K562 (cell line): ENCODE measurements at regions not wholly inside any gene's neighbourhood (a gene's known extent, or its start where the extent isn't known, plus 50 kb on each side); places are given as distances from the start of the nearest gene placed in this dataset.

Source experiments
- BCOR ChIP-seq: fragments of 450-650 bp; IDR thresholded peaks from 2 replicates; pipeline ENCODE4 v1.6.1; 2016
- ETS1 ChIP-seq: conservative IDR thresholded peaks from 2 replicates; pipeline ENCODE4 v1.6.1; 2011; ENCODE audit warnings: low read depth, mild to moderate bottlenecking, low read length; ENCODE audit not compliant: control insufficient read depth
- ILF3 ChIP-seq: fragments of 450-650 bp; IDR thresholded peaks from 2 replicates; pipeline ENCODE4 v1.6.1; 2018; ENCODE audit warnings: antibody characterized with exemption, mild to moderate bottlenecking, moderate library complexity, borderline replicate concordance
- MGA ChIP-seq: fragments of 450-650 bp; IDR thresholded peaks from 2 replicates; pipeline ENCODE4 v1.6.1; 2016; ENCODE audit warnings: mild to moderate bottlenecking, moderate library complexity
- POLR2G ChIP-seq: fragments of 200-400 bp; formaldehyde crosslinking; IDR thresholded peaks from 2 replicates; pipeline ENCODE4 v1.6.1; 2017; ENCODE audit warnings: low read depth, mild to moderate bottlenecking, antibody characterized with exemption, low read length, moderate library complexity
- RB1 ChIP-seq: fragments of 450-650 bp; IDR thresholded peaks from 2 replicates; pipeline ENCODE4 v1.6.1; 2017; ENCODE audit warnings: low read depth, mild to moderate bottlenecking
- ZNF121 ChIP-seq: sonication (generic); formaldehyde crosslinking; conservative IDR thresholded peaks from 2 replicates; pipeline ENCODE4 v1.8.0; 2022; ENCODE audit warnings: missing genetic modification reagents
- ZNF586 ChIP-seq: fragments of 450-650 bp; formaldehyde crosslinking; conservative IDR thresholded peaks from 2 replicates; pipeline ENCODE4 v1.4.0; 2020; ENCODE audit warnings: mild to moderate bottlenecking, moderate library complexity
- ZNF668 ChIP-seq: fragments of 250-450 bp; sonication (Bioruptor Pico); IDR thresholded peaks from 2 replicates; pipeline ENCODE4 v1.8.0; 2022; ENCODE audit warnings: mild to moderate bottlenecking, inconsistent platforms

GRCh38 chr1:22266141-22266540 lies 123.2 kb upstream of the WNT4 start (continued):
- TF ChIP-seq MGA, result no peak
- no peak for TF ChIP-seq ILF3
- no peak for TF ChIP-seq BCOR
- TF ChIP-seq RB1, result no peak
- TF ChIP-seq POLR2G, result no peak
- no peak for TF ChIP-seq ZNF668 (CRISPR knock-in tag)
- TF ChIP-seq ETS1, result no peak
- no peak for TF ChIP-seq ZNF586
- no peak for TF ChIP-seq ZNF121 (CRISPR knock-in tag)
- TF ChIP-seq, all 486 proteins: peak for 0
